Activated T-helper 9 cell treated with anti-CD3 and anti-CD28 coated beads, Interleukin-2, amount 50 U/mL, for 16 hours (primary cell): ENCODE measurements at regions not wholly inside any gene's neighbourhood (a gene's known extent, or its start where the extent isn't known, plus 50 kb on each side); places are given as distances from the start of the nearest gene placed in this dataset.

Experiments
- DNase-seq: peaks from one replicate; pipeline ENCODE4 v3.0.0-alpha.2; 2020; ENCODE audit warnings: low read depth

- no peak for DNase-seq
These were observed 343.2 kb downstream of the KCNRG start for GRCh38 chr13:50358231-50359040.

GRCh38 chr13:50359041-50359367 lies 343.8 kb downstream of the KCNRG start:
- DNase-seq = no peak

GRCh38 chr13:50359779-50360178 lies 344.5 kb downstream of the KCNRG start:
- no peak for DNase-seq

- no peak for DNase-seq
These were observed 345.4 kb downstream of the KCNRG start for GRCh38 chr13:50360637-50361036.

GRCh38 chr13:50361282-50361681 lies 346.0 kb downstream of the KCNRG start:
- DNase-seq = no peak

- peak; percentile 42 for DNase-seq
These were observed 350.5 kb downstream of the KCNRG start for GRCh38 chr13:50365408-50366391.

- peak; percentile 10 for DNase-seq
These were observed 351.4 kb downstream of the KCNRG start for GRCh38 chr13:50366488-50367174.

GRCh38 chr13:50369646-50370045 lies 354.4 kb downstream of the KCNRG start:
- DNase-seq = no peak

- no peak for DNase-seq
These were observed 355.2 kb downstream of the KCNRG start for GRCh38 chr13:50370303-50370950.

- DNase-seq = no peak
These were observed 359.3 kb downstream of the KCNRG start for GRCh38 chr13:50374517-50374916.

GRCh38 chr13:50375792-50376191 lies 360.5 kb downstream of the KCNRG start:
- DNase-seq = no peak

GRCh38 chr13:50376895-50377575 lies 361.8 kb downstream of the KCNRG start:
- no peak for DNase-seq

- no peak for DNase-seq
These were observed 362.6 kb downstream of the KCNRG start for GRCh38 chr13:50377726-50378270.

- no peak for DNase-seq
These were observed 363.3 kb downstream of the KCNRG start for GRCh38 chr13:50378509-50379044.

GRCh38 chr13:50379584-50379983 lies 364.3 kb downstream of the KCNRG start:
- DNase-seq = no peak

- no peak for DNase-seq
These were observed 365.7 kb downstream of the KCNRG start for GRCh38 chr13:50380905-50381304.

- DNase-seq = no peak
These were observed 367.3 kb downstream of the KCNRG start for GRCh38 chr13:50382511-50382910.

GRCh38 chr13:50382951-50383350 lies 367.7 kb downstream of the KCNRG start:
- no peak for DNase-seq

GRCh38 chr13:50384724-50385123 lies 369.5 kb downstream of the KCNRG start:
- no peak for DNase-seq

GRCh38 chr13:50386541-50387050 lies 371.4 kb downstream of the KCNRG start:
- no peak for DNase-seq
